ENCODE measurements at regions not wholly inside any gene's neighbourhood (a gene's known extent, or its start where the extent isn't known, plus 50 kb on each side); places are given as distances from the start of the nearest gene placed in this dataset.
"Not testable (repeated sequence)": the region's sequence is repeated elsewhere in the genome, so short reads cannot be mapped to it uniquely, and the experiment has no call there.

DNA sequence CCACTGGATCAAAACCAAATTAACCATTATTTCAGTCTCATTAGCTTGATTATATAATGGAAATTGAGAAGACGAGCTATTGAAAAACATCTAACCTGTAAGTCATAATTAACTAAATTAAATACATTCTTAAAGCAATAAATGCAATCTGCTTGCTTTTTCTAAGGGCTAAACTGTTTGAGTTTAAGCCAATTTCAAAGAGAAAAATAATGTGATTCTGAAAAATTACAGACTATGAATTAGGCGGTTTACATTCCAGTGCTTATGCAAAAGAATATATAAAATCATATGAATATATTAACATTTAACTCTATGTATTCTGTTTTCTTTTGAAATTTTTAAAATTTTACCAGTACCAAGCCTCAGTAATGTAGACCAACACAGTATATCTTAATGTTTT, 1349.4 kb downstream of the FSCB start:
- H3K4me3 Mint-ChIP-seq, result no peak overlapping the region

GRCh38 chr14:43155924-43156323, 1351.2 kb downstream of the FSCB start:
- Mint-ChIP-seq H3K9me3 (peaks cover 19% of the 10 kb centered on the region), H3K4me3 (no peak overlapping the region), H3K4me1 (ENCODE audit: low read depth in 2 of 2) (no peaks in the 10 kb centered on the region), H3K27me3 (no peaks in the 10 kb centered on the region), H3K27ac (no peak overlapping the region), H3K36me3 (no peaks in the 10 kb centered on the region)
- ATAC-seq (no peak), DNase-seq (ENCODE audit: low spot score) (no peak)

More for the DNA sequence above, 1349.4 kb downstream of the FSCB start:
- H3K4me1 Mint-ChIP-seq (ENCODE audit: low read depth in 2 of 2), result no peaks in the 10 kb centered on the region
- H3K27ac Mint-ChIP-seq, result no peak overlapping the region
- H3K9me3 Mint-ChIP-seq, result peaks cover 19% of the 10 kb centered on the region
- ATAC-seq, result no peak
- H3K36me3 Mint-ChIP-seq, result no peaks in the 10 kb centered on the region
- no peaks in the 10 kb centered on the region for H3K27me3 Mint-ChIP-seq
- DNase-seq (ENCODE audit: low spot score), result no peak

DNA sequence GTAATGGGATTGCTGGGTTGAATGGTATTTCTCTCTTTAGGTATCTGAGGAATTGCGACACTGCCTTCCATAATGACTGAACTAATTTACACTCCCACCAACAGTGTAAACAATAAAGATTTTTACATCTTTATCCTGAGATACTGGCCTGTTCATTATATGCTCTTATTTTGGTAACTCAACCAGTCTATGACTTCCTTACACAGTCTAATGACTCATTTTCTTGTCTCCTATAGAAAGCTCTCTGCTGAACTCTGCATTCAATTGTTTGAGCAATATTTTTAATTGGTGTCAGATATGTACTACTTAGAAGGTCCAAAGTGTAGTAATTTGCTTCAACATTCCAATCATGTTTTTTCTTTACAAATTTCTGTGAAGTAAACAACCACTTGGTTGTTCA, 1351.8 kb downstream of the FSCB start:
- no peak for DNase-seq (ENCODE audit: low spot score)
- peaks cover 19% of the 10 kb centered on the region for H3K9me3 Mint-ChIP-seq
- no peaks in the 10 kb centered on the region for H3K4me1 Mint-ChIP-seq (ENCODE audit: low read depth in 2 of 2)
- no peak overlapping the region for H3K4me3 Mint-ChIP-seq
- no peak for ATAC-seq
- no peaks in the 10 kb centered on the region for H3K36me3 Mint-ChIP-seq
- no peak overlapping the region for H3K27ac Mint-ChIP-seq
- H3K27me3 Mint-ChIP-seq, result no peaks in the 10 kb centered on the region

GRCh38 chr14:43147485-43147884, 1359.6 kb downstream of the FSCB start:
- no peaks in the 10 kb centered on the region for H3K27me3 Mint-ChIP-seq
- H3K36me3 Mint-ChIP-seq, result no peaks in the 10 kb centered on the region
- H3K9me3 Mint-ChIP-seq, result peaks cover 5% of the 10 kb centered on the region
- DNase-seq (ENCODE audit: low spot score), result no peak
- no peak overlapping the region for H3K27ac Mint-ChIP-seq
- no peak overlapping the region for H3K4me3 Mint-ChIP-seq
- H3K4me1 Mint-ChIP-seq (ENCODE audit: low read depth in 2 of 2), result no peaks in the 10 kb centered on the region
- no peak for ATAC-seq

GRCh38 chr14:43145361-43145760, 1361.7 kb downstream of the FSCB start:
- Mint-ChIP-seq H3K4me1 (ENCODE audit: low read depth in 2 of 2) (no peaks in the 10 kb centered on the region), H3K9me3 (peaks cover 5% of the 10 kb centered on the region), H3K36me3 (no peaks in the 10 kb centered on the region), H3K27me3 (no peaks in the 10 kb centered on the region), H3K4me3 (no peak overlapping the region), H3K27ac (no peak overlapping the region)
- ATAC-seq (no peak), DNase-seq (ENCODE audit: low spot score) (no peak)

DNA sequence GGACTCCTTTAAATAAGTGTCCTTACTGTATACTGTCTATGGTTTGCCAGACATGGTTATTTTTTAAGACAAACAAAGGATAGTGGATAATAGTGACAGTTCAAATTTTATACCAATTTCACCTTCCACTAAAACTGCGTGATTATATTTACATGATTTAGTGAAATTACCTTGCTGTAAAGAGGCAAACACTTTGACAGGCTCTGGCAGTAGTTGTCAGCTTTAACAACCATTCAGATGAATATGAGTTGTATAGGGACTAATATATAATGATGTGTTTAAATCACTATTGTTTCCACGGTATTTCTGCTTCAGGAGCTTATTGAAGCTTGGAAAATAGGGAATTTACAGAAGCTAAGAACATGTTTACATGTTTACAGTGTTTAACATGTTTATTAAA, 1364.0 kb downstream of the FSCB start:
- no peaks in the 10 kb centered on the region for H3K4me1 Mint-ChIP-seq (ENCODE audit: low read depth in 2 of 2)
- ATAC-seq (no peak), DNase-seq (ENCODE audit: low spot score) (no peak)
- no peak overlapping the region for H3K27ac Mint-ChIP-seq
- H3K36me3 Mint-ChIP-seq, result no peaks in the 10 kb centered on the region
- H3K27me3 Mint-ChIP-seq, result no peaks in the 10 kb centered on the region
- H3K9me3 Mint-ChIP-seq, result peaks cover 16% of the 10 kb centered on the region
- no peak overlapping the region for H3K4me3 Mint-ChIP-seq

DNA sequence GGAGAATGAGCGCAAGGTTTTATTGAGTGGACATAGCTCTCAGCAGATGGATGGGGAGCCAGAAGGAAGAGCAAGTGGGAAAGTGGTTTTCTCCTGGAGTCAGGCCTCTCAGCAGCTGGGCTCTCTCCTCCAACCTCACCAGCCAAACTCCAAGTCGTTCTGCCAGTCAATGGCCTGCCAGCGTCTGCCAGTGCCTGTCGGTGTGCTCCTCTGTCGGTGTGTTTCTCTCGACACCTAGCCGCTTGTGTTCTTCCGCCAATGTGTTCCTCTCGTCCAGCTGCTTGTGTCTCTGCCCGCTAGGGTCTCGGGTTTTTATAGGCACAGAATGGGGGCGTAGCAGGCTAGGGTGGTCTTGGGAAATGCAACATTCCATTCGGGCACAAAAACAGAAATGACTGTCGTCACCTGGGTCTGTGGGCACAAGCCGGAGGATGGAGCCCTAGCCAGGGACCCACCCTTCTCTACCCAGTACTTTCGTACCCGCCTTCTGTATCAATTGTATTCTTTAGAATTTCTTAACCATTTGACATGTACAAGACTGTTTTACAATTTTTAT, 1365.4 kb downstream of the FSCB start:
- H3K27me3 Mint-ChIP-seq, result no peaks in the 10 kb centered on the region
- no peak overlapping the region for H3K4me3 Mint-ChIP-seq
- peaks cover 21% of the 10 kb centered on the region for H3K9me3 Mint-ChIP-seq
- no peak overlapping the region for H3K27ac Mint-ChIP-seq
- no peak for ATAC-seq
- H3K36me3 Mint-ChIP-seq, result no peaks in the 10 kb centered on the region
- DNase-seq (ENCODE audit: low spot score), result no peak
- H3K4me1 Mint-ChIP-seq (ENCODE audit: low read depth in 2 of 2), result no peaks in the 10 kb centered on the region

- H3K27ac Mint-ChIP-seq, result no peak overlapping the region
Observed at GRCh38 chr14:43140453-43140852, 1366.6 kb downstream of the FSCB start.

DNA sequence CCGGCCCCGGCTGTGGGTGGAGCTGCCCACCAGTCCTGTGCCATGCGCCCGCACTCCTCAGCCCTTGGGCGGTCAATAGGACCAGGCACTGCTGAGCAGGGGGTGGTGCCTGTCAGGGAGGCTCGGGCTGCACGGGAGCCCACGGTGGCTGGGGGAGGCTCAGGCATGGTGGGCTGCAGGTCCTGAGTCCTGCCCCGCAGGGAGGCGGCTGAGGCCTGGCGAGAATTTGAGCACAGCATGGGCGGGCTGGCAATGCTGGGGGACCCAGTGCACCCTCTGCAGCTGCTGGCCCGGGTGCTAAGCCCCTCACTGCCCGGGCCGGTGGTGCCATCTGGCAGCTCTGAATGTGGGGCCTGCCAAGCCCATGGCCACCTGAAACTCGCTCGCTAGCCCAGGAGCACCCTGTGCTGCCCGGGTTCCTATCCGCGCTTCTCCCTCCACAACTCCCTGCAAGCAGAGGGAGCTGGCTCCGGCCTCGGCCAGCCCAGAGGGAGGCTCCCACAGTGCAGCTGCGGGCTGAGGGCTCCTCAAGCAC, 1371.1 kb downstream of the FSCB start:
- Mint-ChIP-seq H3K36me3 (peaks cover 5% of the 10 kb centered on the region), H3K4me3 (no peak overlapping the region), H3K9me3 (peaks cover 32% of the 10 kb centered on the region), H3K27me3 (no peaks in the 10 kb centered on the region), H3K4me1 (ENCODE audit: low read depth in 2 of 2) (no peaks in the 10 kb centered on the region), H3K27ac (no peak overlapping the region)
- ATAC-seq, result no peak
- no peak for DNase-seq (ENCODE audit: low spot score)

More at GRCh38 chr14:43140453-43140852, 1366.6 kb downstream of the FSCB start:
- ATAC-seq (no peak), DNase-seq (ENCODE audit: low spot score) (no peak)
- peaks cover 21% of the 10 kb centered on the region for H3K9me3 Mint-ChIP-seq
- H3K4me3 Mint-ChIP-seq, result no peak overlapping the region
- no peaks in the 10 kb centered on the region for H3K27me3 Mint-ChIP-seq
- no peaks in the 10 kb centered on the region for H3K36me3 Mint-ChIP-seq
- no peaks in the 10 kb centered on the region for H3K4me1 Mint-ChIP-seq (ENCODE audit: low read depth in 2 of 2)

DNA sequence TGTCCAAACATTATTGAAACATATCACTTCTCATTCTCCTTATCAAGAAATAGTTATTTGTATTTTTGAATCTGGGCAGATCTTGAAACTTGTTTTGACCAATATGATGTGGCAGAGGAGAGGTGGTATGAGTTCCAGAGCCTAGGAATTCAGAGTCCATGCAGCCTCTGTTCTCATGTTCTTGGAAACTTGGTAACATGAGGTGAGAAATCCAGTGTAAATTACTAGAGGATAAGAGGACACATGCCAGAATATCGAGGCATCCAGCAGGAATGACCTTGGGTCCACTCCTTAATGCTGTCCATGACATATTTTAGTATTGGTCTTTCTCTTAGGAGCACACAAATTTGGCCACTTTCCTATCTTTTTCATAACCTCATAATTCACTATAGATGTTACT, 1374.6 kb downstream of the FSCB start:
- no peaks in the 10 kb centered on the region for H3K4me1 Mint-ChIP-seq (ENCODE audit: low read depth in 2 of 2)
- H3K27me3 Mint-ChIP-seq, result no peaks in the 10 kb centered on the region
- no peak overlapping the region for H3K27ac Mint-ChIP-seq
- DNase-seq (ENCODE audit: low spot score) (no peak), ATAC-seq (no peak)
- peaks cover 16% of the 10 kb centered on the region for H3K9me3 Mint-ChIP-seq
- H3K4me3 Mint-ChIP-seq, result no peak overlapping the region
- peaks cover 5% of the 10 kb centered on the region for H3K36me3 Mint-ChIP-seq

DNA sequence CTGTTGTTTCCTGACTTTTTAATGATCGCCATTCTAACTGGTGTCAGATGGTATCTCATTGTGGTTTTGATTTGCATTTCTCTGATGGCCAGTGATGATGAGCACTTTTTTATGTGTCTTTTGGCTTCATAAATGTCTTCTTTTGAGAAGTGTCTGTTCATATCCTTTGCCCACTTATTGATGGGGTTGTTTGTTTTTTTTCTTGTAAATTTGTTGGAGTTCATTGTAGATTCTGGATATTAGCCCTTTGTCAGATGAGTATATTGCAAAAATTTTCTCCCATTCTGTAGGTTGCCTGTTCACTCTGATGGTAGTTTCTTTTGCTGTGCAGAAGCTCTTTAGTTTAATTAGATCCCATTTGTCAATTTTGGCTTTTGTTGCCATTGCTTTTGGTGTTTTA, 1378.7 kb downstream of the FSCB start:
- H3K9me3 Mint-ChIP-seq; H3K27me3 Mint-ChIP-seq; DNase-seq (ENCODE audit: low spot score); ATAC-seq; H3K36me3 Mint-ChIP-seq; H3K27ac Mint-ChIP-seq; H3K4me1 Mint-ChIP-seq (ENCODE audit: low read depth in 2 of 2); H3K4me3 Mint-ChIP-seq: not testable (repeated sequence)

DNA sequence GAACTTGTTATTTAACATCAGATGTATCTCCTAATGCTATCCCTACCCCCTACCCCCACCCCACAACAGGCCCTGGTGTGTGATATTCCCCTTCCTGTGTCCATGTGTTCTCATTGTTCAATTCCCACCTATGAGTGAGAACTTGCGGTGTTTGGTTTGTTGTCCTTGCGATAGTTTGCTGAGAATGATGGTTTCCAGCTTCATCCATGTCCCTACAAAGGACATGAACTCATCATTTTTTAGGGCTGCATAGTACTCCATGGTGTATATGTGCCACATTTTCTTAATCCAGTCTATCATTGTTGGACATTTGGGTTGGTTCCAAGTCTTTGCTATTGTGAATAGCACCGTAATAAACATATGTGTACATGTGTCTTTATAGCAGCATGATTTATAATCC, 1379.2 kb downstream of the FSCB start:
- H3K27ac Mint-ChIP-seq; H3K27me3 Mint-ChIP-seq; DNase-seq (ENCODE audit: low spot score); ATAC-seq; H3K4me3 Mint-ChIP-seq; H3K36me3 Mint-ChIP-seq; H3K9me3 Mint-ChIP-seq; H3K4me1 Mint-ChIP-seq (ENCODE audit: low read depth in 2 of 2): not testable (repeated sequence)

DNA sequence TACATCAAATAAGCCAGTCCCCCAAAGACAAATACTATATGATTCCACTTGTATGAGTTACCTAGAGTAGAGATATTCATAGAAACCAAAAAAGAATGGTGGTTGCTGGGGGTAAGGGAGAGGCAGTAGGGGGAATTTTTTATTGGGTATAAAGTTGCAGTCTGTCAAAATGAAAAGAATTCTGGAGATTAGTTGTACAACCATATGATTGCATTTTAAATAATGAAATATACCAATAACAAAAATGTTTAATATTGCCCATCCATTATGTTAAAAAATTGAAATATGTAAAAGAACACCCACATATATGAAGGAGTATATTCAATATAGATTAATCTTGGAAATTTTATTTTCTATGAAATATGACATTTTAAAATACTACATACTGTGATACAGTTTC, 1383.5 kb downstream of the FSCB start:
- no peaks in the 10 kb centered on the region for H3K36me3 Mint-ChIP-seq
- DNase-seq (ENCODE audit: low spot score) (no peak), ATAC-seq (no peak)
- no peaks in the 10 kb centered on the region for H3K27me3 Mint-ChIP-seq
- no peak overlapping the region for H3K27ac Mint-ChIP-seq
- H3K4me1 Mint-ChIP-seq (ENCODE audit: low read depth in 2 of 2), result no peaks in the 10 kb centered on the region
- H3K9me3 Mint-ChIP-seq, result peaks cover 10% of the 10 kb centered on the region
- no peak overlapping the region for H3K4me3 Mint-ChIP-seq

GRCh38 chr14:43119672-43120071, 1387.4 kb downstream of the FSCB start:
- DNase-seq (ENCODE audit: low spot score) (no peak), ATAC-seq (no peak)
- H3K4me1 Mint-ChIP-seq (ENCODE audit: low read depth in 2 of 2), result no peaks in the 10 kb centered on the region
- H3K9me3 Mint-ChIP-seq, result peaks cover 13% of the 10 kb centered on the region
- no peaks in the 10 kb centered on the region for H3K27me3 Mint-ChIP-seq
- no peaks in the 10 kb centered on the region for H3K36me3 Mint-ChIP-seq
- H3K4me3 Mint-ChIP-seq, result no peak overlapping the region
- no peak overlapping the region for H3K27ac Mint-ChIP-seq

DNA sequence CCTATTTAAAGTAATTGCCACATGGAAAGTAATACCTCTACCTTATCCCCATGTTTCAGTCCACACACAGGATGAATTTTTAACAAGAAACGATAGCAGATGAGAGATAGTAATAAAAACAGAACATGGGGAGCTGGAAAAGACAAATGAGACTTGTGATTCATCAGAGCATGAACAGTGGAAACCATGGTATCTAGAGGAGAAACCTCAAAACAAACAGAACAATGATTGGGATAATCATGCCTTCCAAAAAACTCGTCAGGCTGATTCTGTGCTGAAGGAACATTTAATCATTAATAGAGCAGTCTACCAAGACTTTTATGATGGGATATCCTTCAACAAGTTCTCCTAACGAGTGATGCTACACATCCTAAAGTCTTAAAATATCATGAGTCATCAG, 1390.7 kb downstream of the FSCB start:
- DNase-seq (ENCODE audit: low spot score), result no peak
- no peaks in the 10 kb centered on the region for H3K27me3 Mint-ChIP-seq
- H3K36me3 Mint-ChIP-seq, result no peaks in the 10 kb centered on the region
- no peak for ATAC-seq
- H3K4me1 Mint-ChIP-seq (ENCODE audit: low read depth in 2 of 2), result no peaks in the 10 kb centered on the region
- no peak overlapping the region for H3K27ac Mint-ChIP-seq
- H3K9me3 Mint-ChIP-seq, result peaks cover 13% of the 10 kb centered on the region
- no peak overlapping the region for H3K4me3 Mint-ChIP-seq

Data from natural killer cell treated with Interleukin-12 subunit alpha and Interleukin-12 subunit beta and Interleukin-15 and Interleukin-18, amount 100 ng/mL, for 72 hours (primary cell).